H1 (cell line): ENCODE measurements at regions not wholly inside any gene's neighbourhood (a gene's known extent, or its start where the extent isn't known, plus 50 kb on each side); places are given as distances from the start of the nearest gene placed in this dataset.

Experiments
- CTCF ChIA-PET: fragments of 300-600 bp; sonication (Branson Sonifier 250); formaldehyde crosslinking; loops from one replicate; lab custom pipeline; 2021; ENCODE audit not compliant: partially characterized antibody; lab: Charles Lee
- POLR2A ChIA-PET: fragments of 300-600 bp; sonication (Branson Sonifier 250); formaldehyde crosslinking; loops from one replicate; lab custom pipeline; 2021; ENCODE audit warnings: inconsistent platforms; ENCODE audit not compliant: partially characterized antibody; lab: Charles Lee
- DNase-seq, 2 experiments: peaks; one replicate each; pipeline versions ENCODE4 v3.0.0 to v3.0.0-alpha.2; 2010 to 2022; ENCODE audit warnings: low spot score in 2 of 2, low read depth in 1 of 2, mixed read lengths in 1 of 2
- FAIRE-seq: peaks from 2 replicates; lab custom pipeline; 2011; peaks lifted over from hg19 to GRCh38; lab: Jason Lieb, UNC
- H2AFZ ChIP-seq: 2 replicates; pipeline ENCODE4 v1.8.1; 2012; ENCODE audit warnings: low read length, inconsistent platforms
- H2AK5ac ChIP-seq: 2 replicates; pipeline ENCODE4 v1.6.1; 2013; ENCODE audit warnings: low read depth, low read length
- H2BK120ac ChIP-seq: replicated peaks from 2 replicates; pipeline ENCODE3; 2013; ENCODE audit warnings: low read depth, low read length, inconsistent platforms
- H2BK12ac ChIP-seq: 2 replicates; pipeline ENCODE4 v1.6.1; 2013; ENCODE audit warnings: low read depth, low read length
- H2BK15ac ChIP-seq: 2 replicates; pipeline ENCODE4 v1.6.1; 2013; ENCODE audit warnings: low read length
- H2BK20ac ChIP-seq: 2 replicates; pipeline ENCODE4 v1.6.1; 2013; ENCODE audit warnings: low read length
- H2BK5ac ChIP-seq: 2 replicates; pipeline ENCODE4 v1.6.1; 2013; ENCODE audit warnings: low read depth, low read length
- H3K14ac ChIP-seq: 2 replicates; pipeline ENCODE4 v1.6.1; 2013; ENCODE audit warnings: inconsistent platforms; ENCODE audit not compliant: insufficient read length
- H3K18ac ChIP-seq: 2 replicates; pipeline ENCODE4 v1.6.1; 2013; ENCODE audit warnings: low read length; ENCODE audit errors: extremely low read depth
- H3K23ac ChIP-seq: 2 replicates; pipeline ENCODE4 v1.6.1; 2013; ENCODE audit warnings: inconsistent platforms; ENCODE audit not compliant: insufficient read length
- H3K23me2 ChIP-seq: 2 replicates; pipeline ENCODE4 v1.6.1; 2013; ENCODE audit warnings: low read depth, low read length
- H3K27ac ChIP-seq: 2 replicates; pipeline ENCODE4 v1.6.1; 2011; ENCODE audit warnings: low read depth, low read length, inconsistent platforms
- H3K27me3 ChIP-seq, 4 experiments: replicated peaks in 1 of 4; 1 replicate in 1 of 4; 2 replicates in 3 of 4; pipeline versions ENCODE4 v1.6.1 to v1.8.1; 2011 to 2013; ENCODE audit warnings: low read length in 3 of 4, mild to moderate bottlenecking in 3 of 4, inconsistent platforms in 2 of 4, mixed read lengths in 2 of 4, moderate library complexity in 1 of 4; ENCODE audit not compliant: control insufficient read depth in 3 of 4, insufficient read depth in 3 of 4; ENCODE audit errors: extremely low read depth in 1 of 4
- H3K36me3 ChIP-seq, 4 experiments: 2 replicates each; pipeline versions ENCODE4 v1.6.1 to v1.8.1; 2011 to 2013; ENCODE audit warnings: mild to moderate bottlenecking in 4 of 4, low read length in 3 of 4, moderate library complexity in 2 of 4, control low read depth in 1 of 4, inconsistent platforms in 1 of 4; ENCODE audit not compliant: insufficient read depth in 4 of 4, control insufficient read depth in 2 of 4
- H3K4ac ChIP-seq: replicated peaks from 2 replicates; pipeline ENCODE3; 2013; ENCODE audit warnings: low read length, low read depth, mixed read lengths, inconsistent platforms; ENCODE audit not compliant: insufficient read length
- H3K4me1 ChIP-seq, 4 experiments: replicated peaks in 1 of 4; 1 replicate in 1 of 4; 2 replicates in 3 of 4; pipeline versions ENCODE4 v1.6.1 to v1.8.1; 2011 to 2013; ENCODE audit warnings: low read length in 3 of 4, inconsistent platforms in 2 of 4, mixed read lengths in 1 of 4; ENCODE audit not compliant: insufficient read depth in 4 of 4, control insufficient read depth in 3 of 4
- H3K4me2 ChIP-seq, 2 experiments: 2 replicates each; pipeline versions ENCODE4 v1.6.1 to v1.8.1; 2011 to 2013; ENCODE audit warnings: low read depth in 2 of 2, low read length in 2 of 2, control low read depth in 1 of 2, inconsistent platforms in 1 of 2, mild to moderate bottlenecking in 1 of 2; ENCODE audit not compliant: insufficient read depth in 1 of 2
- H3K4me3 ChIP-seq, 4 experiments: fragments of 200-600, 300-600 bp in 1 of 4; sonication (generic), shearing (Covaris generic), sonication (Bioruptor Twin) in 1 of 4; 2 replicates each; pipeline versions ENCODE4 v1.5.1 to v1.8.1; 2011 to 2016; ENCODE audit warnings: low read length in 4 of 4, low read depth in 3 of 4, control low read depth in 2 of 4, inconsistent platforms in 2 of 4, mild to moderate bottlenecking in 2 of 4, mixed read lengths in 1 of 4, moderate library complexity in 1 of 4; ENCODE audit not compliant: insufficient read depth in 2 of 4; ENCODE audit errors: extremely low read depth in 1 of 4
- H3K56ac ChIP-seq: replicated peaks from 2 replicates; pipeline ENCODE3; 2013; ENCODE audit warnings: low read depth, mild to moderate bottlenecking, mixed read lengths, low read length, inconsistent platforms; ENCODE audit not compliant: insufficient read length
- H3K79me1 ChIP-seq: 2 replicates; pipeline ENCODE4 v1.6.1; 2013; ENCODE audit warnings: low read depth, low read length, control low read depth
- H3K79me2 ChIP-seq, 2 experiments: 2 replicates each; pipeline versions ENCODE4 v1.6.1 to v1.8.1; 2012 to 2013; ENCODE audit warnings: low read length in 2 of 2, mild to moderate bottlenecking in 2 of 2, inconsistent platforms in 1 of 2; ENCODE audit not compliant: insufficient read depth in 2 of 2, control insufficient read depth in 1 of 2
- H3K9ac ChIP-seq, 4 experiments: replicated peaks in 1 of 4; 1 replicate in 1 of 4; 2 replicates in 3 of 4; pipeline versions ENCODE4 v1.6.1 to v1.8.1; 2011 to 2013; ENCODE audit warnings: low read depth in 3 of 4, low read length in 3 of 4, control low read depth in 2 of 4, mild to moderate bottlenecking in 2 of 4, moderate library complexity in 2 of 4, inconsistent platforms in 1 of 4; ENCODE audit errors: extremely low read depth in 1 of 4
- H3K9me3 ChIP-seq, 2 experiments: 2 replicates each; pipeline versions ENCODE4 v1.6.1 to v1.8.1; 2012 to 2013; ENCODE audit warnings: mild to moderate bottlenecking in 2 of 2, moderate library complexity in 2 of 2, control low read depth in 1 of 2, inconsistent platforms in 1 of 2, low read depth in 1 of 2, low read length in 1 of 2, mixed read lengths in 1 of 2; ENCODE audit not compliant: insufficient read depth in 2 of 2
- H4K20me1 ChIP-seq, 2 experiments: replicated peaks in 1 of 2; 2 replicates each; pipeline versions ENCODE3 to v1.8.1; 2011 to 2013; ENCODE audit warnings: inconsistent platforms in 2 of 2, low read length in 2 of 2, mild to moderate bottlenecking in 1 of 2; ENCODE audit not compliant: insufficient read depth in 2 of 2, control insufficient read depth in 1 of 2
- H4K5ac ChIP-seq: 2 replicates; pipeline ENCODE4 v1.6.1; 2013; ENCODE audit warnings: low read length, low read depth, mixed read lengths, inconsistent platforms; ENCODE audit not compliant: insufficient read length
- H4K8ac ChIP-seq: 2 replicates; pipeline ENCODE4 v1.8.0; 2013; ENCODE audit warnings: mild to moderate bottlenecking, moderate library complexity, low read length, inconsistent platforms; ENCODE audit not compliant: insufficient read depth; ENCODE audit errors: extremely low read depth
- H4K91ac ChIP-seq: replicated peaks from 2 replicates; pipeline ENCODE3; 2013; ENCODE audit warnings: low read length, mixed read lengths, inconsistent platforms; ENCODE audit not compliant: insufficient read length
- BACH1 ChIP-seq: IDR thresholded peaks from 2 replicates; pipeline ENCODE4 v1.6.1; 2012; ENCODE audit warnings: low read length, improper control_type of control experiment
- BCL11A ChIP-seq, 2 experiments: IDR thresholded peaks; one replicate each; pipeline ENCODE4 v1.6.1; 2011; ENCODE audit warnings: low read depth in 2 of 2, low read length in 2 of 2, mild to moderate bottlenecking in 2 of 2
- CBX5 ChIP-seq: fragments of 300-800, 300-1000 bp; sonication (generic); IDR thresholded peaks from 2 replicates; pipeline ENCODE4 v1.7.1; 2016; ENCODE audit warnings: antibody characterized with exemption, low read length, low read depth
- EGR1 ChIP-seq: IDR thresholded peaks from 2 replicates; pipeline ENCODE4 v1.6.1; 2011; ENCODE audit warnings: low read depth, low read length, borderline replicate concordance
- EZH2 ChIP-seq: fragments of 200-600 bp; sonication (generic); IDR thresholded peaks from 2 replicates; pipeline ENCODE4 v1.7.1; 2012; ENCODE audit warnings: low read depth, mild to moderate bottlenecking, moderate library complexity, low read length, inconsistent platforms; ENCODE audit not compliant: severe bottlenecking
- GABPA ChIP-seq: IDR thresholded peaks from 2 replicates; pipeline ENCODE4 v1.6.1; 2011; ENCODE audit warnings: mild to moderate bottlenecking, low read length, moderate library complexity, borderline replicate concordance; ENCODE audit not compliant: insufficient read depth
- JUN ChIP-seq: IDR thresholded peaks from 2 replicates; pipeline ENCODE4 v1.6.1; 2011; ENCODE audit warnings: low read depth, mild to moderate bottlenecking, improper control_type of control experiment, low read length
- NANOG ChIP-seq: IDR thresholded peaks from 2 replicates; pipeline ENCODE4 v1.6.1; 2011; ENCODE audit warnings: low read length, low read depth, mild to moderate bottlenecking, inconsistent platforms; ENCODE audit not compliant: insufficient read depth, poor library complexity, severe bottlenecking
- POLR2A ChIP-seq, 2 experiments: IDR thresholded peaks; 1 replicate in 1 of 2; 2 replicates in 1 of 2; pipeline ENCODE4 v1.6.1; 2011; ENCODE audit warnings: low read depth in 2 of 2, low read length in 2 of 2, mild to moderate bottlenecking in 2 of 2; ENCODE audit errors: control extremely low read depth in 1 of 2
- RAD21 ChIP-seq, 2 experiments: IDR thresholded peaks in 1 of 2; conservative IDR thresholded peaks in 1 of 2; 2 replicates each; pipeline ENCODE4 v1.6.1; 2011; ENCODE audit warnings: low read depth in 2 of 2, low read length in 2 of 2, improper control_type of control experiment in 1 of 2, inconsistent platforms in 1 of 2, mild to moderate bottlenecking in 1 of 2, moderate library complexity in 1 of 2
- SIN3A ChIP-seq, 2 experiments: IDR thresholded peaks in 1 of 2; conservative IDR thresholded peaks in 1 of 2; 2 replicates each; pipeline ENCODE4 v1.6.1; 2011 to 2012; ENCODE audit warnings: low read length in 2 of 2, improper control_type of control experiment in 1 of 2, low read depth in 1 of 2, mild to moderate bottlenecking in 1 of 2
- TCF12 ChIP-seq: IDR thresholded peaks from 2 replicates; pipeline ENCODE4 v1.6.1; 2011; ENCODE audit warnings: low read depth, mild to moderate bottlenecking, low read length
- YY1 ChIP-seq: IDR thresholded peaks from 2 replicates; pipeline ENCODE4 v1.6.1; 2011; ENCODE audit warnings: low read depth, mild to moderate bottlenecking, low read length
- WGBS, 2 experiments: shearing (Covaris generic) in 1 of 2; methylation state at CpG; one replicate each; pipeline versions ENCODE4 v1.1.6 to v1.1.7; 2013 to 2015; ENCODE audit warnings: low lambda C conversion rate in 2 of 2, mixed read lengths in 2 of 2, inconsistent platforms in 1 of 2, low coverage in 1 of 2, missing lambda C conversion rate in 1 of 2; ENCODE audit not compliant: insufficient replicate concordance in 2 of 2, insufficient coverage in 1 of 2, insufficient read length in 1 of 2; ENCODE audit errors: extremely low coverage in 1 of 2, missing lambda C conversion rate in 1 of 2; 5-methylcytosine and 5-hydroxymethylcytosine counted together

DNA sequence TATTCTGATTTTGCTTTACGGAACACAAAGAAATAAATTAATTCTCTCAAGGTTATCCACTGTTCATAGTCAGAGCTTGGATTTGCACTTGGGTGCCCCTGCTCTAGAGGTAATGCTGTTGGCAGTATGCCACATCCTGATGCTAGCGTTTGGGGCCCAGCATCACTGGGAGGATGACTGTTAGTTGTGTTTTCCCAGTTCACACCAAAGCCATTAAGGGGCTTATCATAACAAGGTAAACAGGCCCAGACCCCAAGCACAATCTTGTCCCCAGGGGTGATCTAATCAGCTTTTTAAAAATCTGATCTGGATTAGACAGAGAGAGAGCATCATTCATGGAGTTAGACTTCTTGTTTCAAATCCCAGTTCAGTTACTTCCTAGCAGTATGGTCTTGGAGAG, 60.2 kb upstream of the PBX1 start:
- no peak overlapping the region for H2BK5ac ChIP-seq
- CTCF ChIA-PET: interaction anchor here (0.9 to 1.1 kb wide), 2 partner anchors 10 to 354 kb away, joined by 3 read pairs; no protein-coding TSS in a partner anchor
- 89% methylated on average over 2 of the region's 2 CpGs; no CpG with 5 or more reads in 1 of the 2 experiments for WGBS, 2 experiments

More for the DNA sequence above, 60.2 kb upstream of the PBX1 start:
- Histone ChIP-seq H4K5ac (no peak overlapping the region), H4K91ac (no peak overlapping the region), H2BK120ac (no peak overlapping the region), H3K79me2 (no peaks in the 10 kb centered on the region), H3K36me3 (no peaks in the 10 kb centered on the region), H3K23me2 (no peaks in the 10 kb centered on the region), H3K27me3 (no peaks in the 10 kb centered on the region), H4K8ac (no peak overlapping the region; the same call in 1 of the 2 replicates), H3K4me2 (no peak overlapping the region), H3K4me1 (no peaks in the 10 kb centered on the region), H3K79me1 (no peaks in the 10 kb centered on the region), H3K23ac (no peak overlapping the region), H3K4me3 (no peak overlapping the region), H3K9me3 (no peaks in the 10 kb centered on the region), H2BK15ac (no peak overlapping the region), H3K14ac (no peak overlapping the region), H2BK20ac (no peak overlapping the region), H3K9ac (no peak overlapping the region), H3K4ac (no peak overlapping the region), H3K56ac (no peak overlapping the region), H2AFZ (no peak overlapping the region), H3K27ac (no peak overlapping the region), H3K18ac (no peak overlapping the region; the same call in 1 of the 2 replicates), H2AK5ac (no peak overlapping the region), H4K20me1 (no peaks in the 10 kb centered on the region), H2BK12ac (no peak overlapping the region)
- no peak for TF ChIP-seq BCL11A (IDR thresholded peaks at IDR 0.05; ENCODE audit: low read depth in 2 of 2, low read length in 2 of 2)
- TF ChIP-seq CBX5: no peak
- no peak for TF ChIP-seq TCF12
- no peak for TF ChIP-seq BACH1
- no peak for TF ChIP-seq EZH2
- TF ChIP-seq RAD21 (IDR thresholded peaks at IDR 0.05 in 1 of 2, conservative IDR thresholded peaks at IDR 0.05 in 1 of 2; ENCODE audit: low read depth in 2 of 2, low read length in 2 of 2): no peak
- TF ChIP-seq NANOG: no peak
- TF ChIP-seq YY1: no peak
- TF ChIP-seq POLR2A (IDR thresholded peaks at IDR 0.05; ENCODE audit: control extremely low read depth in 1 of 2, low read depth in 2 of 2, low read length in 2 of 2): no peak
- no peak for TF ChIP-seq SIN3A (conservative IDR thresholded peaks at IDR 0.05 in 1 of 2, IDR thresholded peaks at IDR 0.05 in 1 of 2; ENCODE audit: low read depth in 1 of 2, low read length in 2 of 2)
- TF ChIP-seq EGR1: no peak
- no peak for TF ChIP-seq GABPA
- TF ChIP-seq JUN: no peak
- FAIRE-seq (no peak), DNase-seq (no peak)
- POLR2A ChIA-PET: no interaction called here
